ENCODE measurements at regions not wholly inside any gene's neighbourhood (a gene's known extent, or its start where the extent isn't known, plus 50 kb on each side); places are given as distances from the start of the nearest gene placed in this dataset.

- no peak for DNase-seq
These were observed 163.1 kb upstream of the SLITRK2 start for GRCh38 chrX:145654486-145654885.

- no peak for DNase-seq
These were observed 143.8 kb upstream of the SLITRK2 start for GRCh38 chrX:145673841-145674240.

GRCh38 chrX:145677109-145677817 lies 140.4 kb upstream of the SLITRK2 start:
- DNase-seq = no peak

- DNase-seq = no peak
These were observed 134.9 kb upstream of the SLITRK2 start for GRCh38 chrX:145682518-145683298.

- DNase-seq = no peak
These were observed 130.5 kb upstream of the SLITRK2 start for GRCh38 chrX:145687146-145687545.

- no peak for DNase-seq
These were observed 129.9 kb upstream of the SLITRK2 start for GRCh38 chrX:145687707-145688106.

GRCh38 chrX:145694048-145694447 lies 123.6 kb upstream of the SLITRK2 start:
- DNase-seq = no peak

- no peak for DNase-seq
These were observed 101.9 kb upstream of the SLITRK2 start for GRCh38 chrX:145715641-145716138.

- DNase-seq = no peak
These were observed 101.4 kb upstream of the SLITRK2 start for GRCh38 chrX:145716226-145716625.

- DNase-seq = no peak
These were observed 90.2 kb upstream of the SLITRK2 start for GRCh38 chrX:145727476-145727875.

GRCh38 chrX:145729635-145730034 lies 88.0 kb upstream of the SLITRK2 start:
- DNase-seq = no peak

- no peak for DNase-seq
These were observed 82.6 kb upstream of the SLITRK2 start for GRCh38 chrX:145735036-145735435.

- DNase-seq = no peak
These were observed 65.7 kb upstream of the SLITRK2 start for GRCh38 chrX:145751943-145752342.
